HepG2 (cell line): ENCODE measurements at regions not wholly inside any gene's neighbourhood (a gene's known extent, or its start where the extent isn't known, plus 50 kb on each side); places are given as distances from the start of the nearest gene placed in this dataset.

Source experiments
- ATAC-seq: fragments of 200-7000 bp; cut with Tn5 transposase; 3 replicates; pipeline ENCODE4 v1.9.1; 2020; ENCODE audit warnings: mild to moderate bottlenecking, moderate library complexity
- BruUV-seq: library from RNA; stranded (reverse); fragments of 400-500 nt; replicated peaks from 2 replicates; lab custom pipeline; 2021; lab: Mats Ljungman, UMichigan
- CTCF ChIA-PET: fragments of 300-600 bp; formaldehyde crosslinking; extraction: SDS; loops from one replicate; lab custom pipeline; 2021; ENCODE audit warnings: low total read pairs, inconsistent platforms, low intra/inter-chr PET ratio; lab: Yijun Ruan, JAX
- POLR2A ChIA-PET: fragments of 350-600 bp; sonication (Branson Sonifier 250); formaldehyde crosslinking; loops from one replicate; lab custom pipeline; 2020; ENCODE audit warnings: antibody characterized with exemption, inconsistent platforms; lab: Yijun Ruan, JAX
- DNase-seq: peaks from one replicate; pipeline ENCODE4 v3.0.0-alpha.2; 2015; ENCODE audit warnings: low spot score
- FAIRE-seq: peaks from 3 replicates; lab custom pipeline; 2011; peaks lifted over from hg19 to GRCh38; lab: Jason Lieb, UNC
- H2AFZ ChIP-seq: one replicate; pipeline ENCODE4 v1.6.1; 2011; ENCODE audit warnings: low read length, inconsistent platforms
- H3K27ac ChIP-seq: fragments of 300-600 bp; 3 replicates; pipeline ENCODE4 v1.8.0; 2011; ENCODE audit warnings: mixed run types, mild to moderate bottlenecking, mixed read lengths, low read length, inconsistent platforms; ENCODE audit not compliant: insufficient read depth; ENCODE audit errors: extremely low read length
- H3K27me3 ChIP-seq, 2 experiments: fragments of 200-600 bp in 1 of 2; 2 replicates in 1 of 2; 3 replicates in 1 of 2; pipeline versions ENCODE4 v1.6.0 to v1.8.0; 2011; ENCODE audit warnings: low read length in 2 of 2, mild to moderate bottlenecking in 2 of 2, moderate library complexity in 2 of 2, inconsistent platforms in 1 of 2; ENCODE audit not compliant: insufficient read depth in 2 of 2, control insufficient read depth in 1 of 2
- H3K36me3 ChIP-seq, 2 experiments: fragments of 200-600 bp in 1 of 2; replicated peaks in 1 of 2; 2 replicates in 1 of 2; 3 replicates in 1 of 2; pipeline versions ENCODE4 v1.5.1 to v1.8.0; 2011; ENCODE audit warnings: low read length in 2 of 2, inconsistent platforms in 1 of 2; ENCODE audit not compliant: insufficient read depth in 2 of 2, control insufficient read depth in 1 of 2
- H3K4me1 ChIP-seq: 2 replicates; pipeline ENCODE4 v1.5.1; 2012; ENCODE audit warnings: low read length, inconsistent platforms; ENCODE audit not compliant: insufficient read depth
- H3K4me2 ChIP-seq: 2 replicates; pipeline ENCODE4 v1.6.0; 2011; ENCODE audit warnings: low read depth, low read length, inconsistent platforms
- H3K4me3 ChIP-seq, 3 experiments: fragments of 200-600 bp in 1 of 3; sonication (generic), shearing (Covaris generic) in 1 of 3; replicated peaks in 1 of 3; 2 replicates each; pipeline ENCODE4 v1.5.1; 2011 to 2016; ENCODE audit warnings: low read length in 3 of 3, inconsistent platforms in 2 of 3, low read depth in 2 of 3, mild to moderate bottlenecking in 2 of 3, control low read depth in 1 of 3, mixed read lengths in 1 of 3; ENCODE audit not compliant: insufficient read depth in 1 of 3
- H3K79me2 ChIP-seq: one replicate; pipeline ENCODE4 v1.6.1; 2011; ENCODE audit warnings: low read length, inconsistent platforms; ENCODE audit not compliant: insufficient read depth
- H3K9ac ChIP-seq: 2 replicates; pipeline ENCODE4 v1.6.0; 2011; ENCODE audit warnings: mild to moderate bottlenecking, low read depth, low read length, inconsistent platforms; ENCODE audit not compliant: insufficient read depth
- H3K9me3 ChIP-seq: 2 replicates; pipeline ENCODE4 v1.5.1; 2012; ENCODE audit warnings: mild to moderate bottlenecking, low read length
- H4K20me1 ChIP-seq: 2 replicates; pipeline ENCODE4 v1.6.0; 2011; ENCODE audit warnings: inconsistent platforms, mild to moderate bottlenecking, low read length, moderate library complexity; ENCODE audit not compliant: insufficient read depth
- THAP11 ChIP-seq: IDR thresholded peaks from 2 replicates; pipeline ENCODE4 v1.6.1; 2016; ENCODE audit warnings: missing biosample characterization, missing genetic modification reagents
- ZFP36 ChIP-seq: fragments of 150-350 bp; IDR thresholded peaks from 2 replicates; pipeline ENCODE4 v1.6.1; 2018; ENCODE audit warnings: borderline replicate concordance, low read length, low read depth; ENCODE audit not compliant: partially characterized antibody
- ZNF556 ChIP-seq: sonication (generic); formaldehyde crosslinking; IDR thresholded peaks from 2 replicates; pipeline ENCODE4 v1.4.0; 2020; ENCODE audit warnings: mild to moderate bottlenecking, missing genetic modification reagents, borderline replicate concordance
- ZNF614 ChIP-seq: IDR thresholded peaks from 2 replicates; pipeline ENCODE4 v1.6.1; 2018; ENCODE audit warnings: missing biosample characterization, missing genetic modification reagents, inconsistent platforms, borderline replicate concordance
- WGBS: methylation state at CpG from one replicate; pipeline ENCODE4 v1.1.6; 2017; ENCODE audit warnings: low lambda C conversion rate; 5-methylcytosine and 5-hydroxymethylcytosine counted together
- in situ Hi-C: cut with HindIII; loops from 2 replicates; pipeline ENCODE4 v1.10.0; 2017; ENCODE audit warnings: low pct_unique_long_range_greater_than_20kb; ENCODE audit not compliant: extremely low pct_ligation_motif_present
- intact Hi-C: fragments of 100-400 bp; cut with micrococcal nuclease; formaldehyde crosslinking; loops from one replicate; pipeline ENCODE4 v1.10.0; 2022; ENCODE audit not compliant: unreplicated experiment

DNA sequence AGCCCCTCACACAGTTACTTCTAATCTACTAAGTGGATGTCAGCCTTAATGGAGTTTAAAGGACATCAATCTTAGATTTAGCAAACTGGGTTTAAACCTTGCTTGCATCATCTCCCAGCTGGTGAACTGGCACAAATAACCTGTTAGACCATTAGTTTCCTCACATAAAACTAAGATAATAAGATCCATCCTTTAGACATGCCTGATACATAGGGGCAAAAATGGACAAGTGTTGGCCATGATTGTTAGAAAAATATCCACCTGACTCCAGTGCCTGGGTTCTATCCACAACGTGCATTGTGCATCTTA, 439.1 kb downstream of the TNS3 start:
- FAIRE-seq: no peak
- CTCF ChIA-PET: no interaction called here
- WGBS: 0% methylated on average over 1 of the region's 1 CpG

DNA sequence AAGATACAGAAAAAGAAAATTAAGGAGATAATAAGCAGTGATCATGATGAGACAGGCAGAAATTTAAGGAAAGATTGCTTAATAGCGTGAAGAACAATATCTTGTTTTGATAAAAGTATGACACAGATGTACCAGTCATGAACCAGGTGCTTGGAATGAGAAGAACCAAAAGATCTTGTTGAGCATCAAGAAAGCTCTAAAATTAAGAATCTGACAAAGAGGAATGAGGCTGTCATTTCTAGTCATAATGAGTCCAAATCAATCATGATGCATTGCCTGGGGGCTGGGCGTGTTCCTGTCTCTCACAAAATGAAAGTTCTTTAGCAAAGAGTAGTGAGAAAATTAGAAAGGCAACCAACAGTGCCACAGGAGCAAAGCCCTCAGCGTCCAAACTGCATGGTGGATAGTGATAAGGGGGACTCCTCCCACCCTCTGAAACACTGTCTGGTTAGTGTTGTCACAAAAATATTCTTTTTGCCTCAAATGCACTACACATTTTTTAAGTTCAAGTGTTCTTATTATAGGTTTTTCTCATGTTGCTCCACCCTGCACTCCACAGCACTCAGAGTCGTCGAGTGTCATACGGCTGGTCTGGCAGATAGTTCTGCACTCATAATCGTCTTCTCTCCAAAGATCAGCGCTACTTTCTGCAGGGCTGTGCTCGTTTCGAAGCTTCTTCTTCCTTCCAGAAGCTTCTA, 439.6 kb downstream of the TNS3 start:
- H2AFZ ChIP-seq: no peak overlapping the region
- no peak overlapping the region for H3K9ac ChIP-seq
- no peaks in the 10 kb centered on the region for H3K36me3 ChIP-seq
- ATAC-seq: no peak
- TF ChIP-seq ZNF614 (CRISPR knock-in tag) (no peak), THAP11 (CRISPR knock-in tag) (no peak)
- H3K4me2 ChIP-seq: no peak overlapping the region
- in situ Hi-C loops (no loop called here), intact Hi-C loops (no loop called here)
- H4K20me1 ChIP-seq: no peaks in the 10 kb centered on the region
- 33% methylated on average over 10 of the region's 10 CpGs for WGBS
- 0 out of 5 replicates have a peak, but pooled peaks cover 0 to 4% of the 10 kb centered on the region in 2 experiments for H3K27me3 ChIP-seq
- H3K79me2 ChIP-seq: no peaks in the 10 kb centered on the region
- no peaks in the 10 kb centered on the region for H3K9me3 ChIP-seq
- no TSS peak for BruUV-seq
- no peak for DNase-seq
- peaks cover 9% of the 10 kb centered on the region for H3K4me1 ChIP-seq
- no peak overlapping the region for H3K27ac ChIP-seq
- POLR2A ChIA-PET: no interaction called here
- CTCF ChIA-PET: no interaction called here
- FAIRE-seq: no peak
- H3K4me3 ChIP-seq: no peak overlapping the region

More for the DNA sequence above, 439.1 kb downstream of the TNS3 start:
- peaks cover 13% of the 10 kb centered on the region for H3K4me1 ChIP-seq
- ATAC-seq (no peak), DNase-seq (no peak)
- H3K27ac ChIP-seq: no peak overlapping the region
- 0 out of 5 replicates have a peak, but pooled peaks cover 0 to 4% of the 10 kb centered on the region in 2 experiments for H3K27me3 ChIP-seq
- H2AFZ ChIP-seq: no peak overlapping the region
- no peaks in the 10 kb centered on the region for H3K9me3 ChIP-seq
- H3K4me2 ChIP-seq: no peak overlapping the region
- H4K20me1 ChIP-seq: no peaks in the 10 kb centered on the region
- TF ChIP-seq ZFP36 (no peak), ZNF556 (CRISPR knock-in tag) (no peak)
- H3K36me3 ChIP-seq: no peaks in the 10 kb centered on the region
- POLR2A ChIA-PET: no interaction called here
- in situ Hi-C loops: no loop called here
- no peak overlapping the region for H3K4me3 ChIP-seq
- no peak overlapping the region for H3K9ac ChIP-seq
- no peaks in the 10 kb centered on the region for H3K79me2 ChIP-seq
- intact Hi-C loops: no loop called here
- BruUV-seq: no TSS peak
